Endothelial cell of umbilical vein (primary cell): ENCODE measurements at regions not wholly inside any gene's neighbourhood (a gene's known extent, or its start where the extent isn't known, plus 50 kb on each side); places are given as distances from the start of the nearest gene placed in this dataset.

Experiments used
- BruUV-seq: library from RNA; stranded (reverse); fragments of 400-500 nt; replicated peaks from 2 replicates; lab custom pipeline; 2021; lab: Mats Ljungman, UMichigan
- CTCF ChIA-PET: fragments of 300-600, 350-600 bp; sonication (Branson Sonifier 250); formaldehyde crosslinking; loops from one replicate; lab custom pipeline; 2021; ENCODE audit warnings: antibody characterized with exemption, inconsistent platforms; lab: Charles Lee
- POLR2A ChIA-PET: fragments of 300-600, 350-600 bp; sonication (Branson Sonifier 250); formaldehyde crosslinking; loops from one replicate; lab custom pipeline; 2021; ENCODE audit warnings: antibody characterized with exemption, inconsistent platforms; lab: Charles Lee
- DNase-seq: peaks from one replicate; pipeline ENCODE4 v3.0.0-alpha.2; 2011; ENCODE audit warnings: low read depth, low spot score
- FAIRE-seq: peaks from 2 replicates; lab custom pipeline; 2011; peaks lifted over from hg19 to GRCh38; lab: Jason Lieb, UNC
- H2AFZ ChIP-seq: 2 replicates; pipeline ENCODE4 v1.6.0; 2012; ENCODE audit warnings: low read depth, low read length, control low read depth, inconsistent platforms
- H3K27ac ChIP-seq: 2 replicates; pipeline ENCODE4 v1.5.1; 2011; ENCODE audit warnings: low read depth, mild to moderate bottlenecking, control low read depth, low read length, moderate library complexity; ENCODE audit not compliant: insufficient read depth
- H3K27me3 ChIP-seq, 2 experiments: 2 replicates each; pipeline versions ENCODE4 v1.6.0 to v1.6.1; 2011; ENCODE audit warnings: low read length in 2 of 2, mixed read lengths in 1 of 2; ENCODE audit not compliant: control insufficient read depth in 2 of 2, insufficient read depth in 2 of 2
- H3K36me3 ChIP-seq, 2 experiments: 2 replicates in 1 of 2; 3 replicates in 1 of 2; pipeline ENCODE4 v1.5.1; 2011; ENCODE audit warnings: low read length in 2 of 2, mild to moderate bottlenecking in 1 of 2, moderate library complexity in 1 of 2; ENCODE audit not compliant: control insufficient read depth in 2 of 2, insufficient read depth in 2 of 2; ENCODE audit errors: extremely low read depth in 1 of 2
- H3K4me1 ChIP-seq: 3 replicates; pipeline ENCODE4 v1.5.1; 2011; ENCODE audit warnings: mild to moderate bottlenecking, low read length; ENCODE audit not compliant: control insufficient read depth, insufficient read depth; ENCODE audit errors: extremely low read depth
- H3K4me2 ChIP-seq: 2 replicates; pipeline ENCODE4 v1.6.1; 2011; ENCODE audit warnings: low read length, control low read depth, mixed read lengths; ENCODE audit not compliant: insufficient read depth
- H3K4me3 ChIP-seq, 3 experiments: fragments of 200-600 bp in 1 of 3; sonication (generic), shearing (Covaris generic) in 1 of 3; replicated peaks in 1 of 3; 2 replicates each; pipeline ENCODE4 v1.5.1; 2011 to 2016; ENCODE audit warnings: control low read depth in 3 of 3, low read length in 3 of 3, mild to moderate bottlenecking in 2 of 3, inconsistent platforms in 1 of 3, low read depth in 1 of 3, moderate library complexity in 1 of 3; ENCODE audit not compliant: insufficient read depth in 1 of 3
- H3K79me2 ChIP-seq: 2 replicates; pipeline ENCODE4 v1.6.0; 2012; ENCODE audit warnings: low read length, inconsistent platforms; ENCODE audit not compliant: control insufficient read depth, insufficient read depth
- H3K9ac ChIP-seq: replicated peaks from 2 replicates; pipeline ENCODE3; 2011; ENCODE audit warnings: low read length, control low read depth; ENCODE audit not compliant: insufficient read depth; ENCODE audit errors: extremely low read depth
- H3K9me1 ChIP-seq: replicated peaks from 3 replicates; pipeline ENCODE4 v1.6.0; 2011; ENCODE audit warnings: mild to moderate bottlenecking, low read length; ENCODE audit not compliant: control insufficient read depth, insufficient read depth; ENCODE audit errors: extremely low read depth
- H3K9me3 ChIP-seq: replicated peaks from 2 replicates; pipeline ENCODE4 v1.5.1; 2012; ENCODE audit warnings: low read length, inconsistent platforms; ENCODE audit not compliant: control insufficient read depth, insufficient read depth
- H4K20me1 ChIP-seq: replicated peaks from 2 replicates; pipeline ENCODE3; 2011; ENCODE audit warnings: mild to moderate bottlenecking, low read length; ENCODE audit not compliant: control insufficient read depth, insufficient read depth; ENCODE audit errors: extremely low read depth
- CTCF ChIP-seq, 2 donors: IDR thresholded peaks; 1 replicate in 1 of 2; 2 replicates in 1 of 2; pipeline ENCODE4 v1.5.1; 2011; ENCODE audit warnings: low read length in 2 of 2, mild to moderate bottlenecking in 2 of 2, moderate library complexity in 2 of 2, control low read depth in 1 of 2, inconsistent platforms in 1 of 2, low read depth in 1 of 2; ENCODE audit not compliant: insufficient read depth in 1 of 2; ENCODE audit errors: extremely low read depth in 1 of 2
- EZH2 ChIP-seq: IDR thresholded peaks from 2 replicates; pipeline ENCODE4 v1.6.1; 2012; ENCODE audit warnings: borderline replicate concordance, low read depth, mild to moderate bottlenecking, moderate library complexity, low read length, inconsistent platforms; ENCODE audit not compliant: severe bottlenecking
- FOS ChIP-seq: IDR thresholded peaks from 2 replicates; pipeline ENCODE4 v1.6.1; 2011; ENCODE audit warnings: mild to moderate bottlenecking, low read length, moderate library complexity, borderline replicate concordance; ENCODE audit not compliant: insufficient read depth
- GATA2 ChIP-seq: IDR thresholded peaks from 2 replicates; pipeline ENCODE4 v1.7.0; 2011; ENCODE audit warnings: low read depth, mild to moderate bottlenecking, moderate library complexity, mixed read lengths, low read length; ENCODE audit not compliant: insufficient read length, insufficient read depth
- JUN ChIP-seq: IDR thresholded peaks from 2 replicates; pipeline ENCODE4 v1.6.1; 2011; ENCODE audit warnings: borderline replicate concordance, low read depth; ENCODE audit not compliant: insufficient read length, insufficient read depth
- MAX ChIP-seq: IDR thresholded peaks from 2 replicates; pipeline ENCODE4 v1.6.1; 2011; ENCODE audit not compliant: insufficient read depth, insufficient read length
- MYC ChIP-seq: IDR thresholded peaks from one replicate; pipeline ENCODE4 v1.6.1; 2011; ENCODE audit warnings: mild to moderate bottlenecking, low read depth, low read length
- POLR2A ChIP-seq: IDR thresholded peaks from 2 replicates; pipeline ENCODE4 v1.6.1; 2012; ENCODE audit warnings: low read depth, mild to moderate bottlenecking, control low read depth, low read length
- POLR2AphosphoS5 ChIP-seq: IDR thresholded peaks from 2 replicates; pipeline ENCODE4 v1.6.1; 2012; ENCODE audit warnings: low read depth, mild to moderate bottlenecking, control low read depth, low read length, moderate library complexity; ENCODE audit not compliant: insufficient read depth
- dilution Hi-C: fragments of 300-500 bp; cut with MboI; formaldehyde crosslinking; loops from one replicate; pipeline ENCODE4 v1.15.0; 2019; ENCODE audit warnings: low sequenced_read_pairs; ENCODE audit not compliant: extremely low pct_ligation_motif_present
- intact Hi-C: fragments of 100-400 bp; cut with micrococcal nuclease; formaldehyde crosslinking; loops from one replicate; pipeline ENCODE4 v1.10.0; 2022

DNA sequence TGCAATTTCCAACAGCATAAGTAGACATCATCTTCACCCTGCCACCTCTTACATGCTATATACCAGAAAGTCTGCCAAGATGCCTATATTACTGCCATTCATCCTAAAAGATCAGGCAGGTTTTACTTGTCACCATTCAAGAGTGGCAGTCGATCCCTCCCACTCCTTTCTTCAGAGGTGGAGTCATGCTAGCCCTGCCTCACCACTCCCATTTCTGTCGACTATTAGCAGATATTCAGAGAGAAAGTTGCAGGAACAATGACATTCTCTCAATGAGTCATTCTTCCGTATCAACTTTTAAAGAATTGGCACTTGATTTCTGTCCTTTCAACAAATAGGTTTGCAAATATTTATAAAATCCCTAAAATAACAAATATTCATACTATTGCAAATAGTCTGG is 1060.1 kb downstream of the ADGRL3 start:
- dilution Hi-C loops: no loop called here
- FAIRE-seq: no peak

More for the DNA sequence above, 1060.1 kb downstream of the ADGRL3 start:
- BruUV-seq: no TSS peak
- Histone ChIP-seq H3K4me3 (no peak overlapping the region), H3K27ac (no peak overlapping the region), H3K4me1 (no peaks in the 10 kb centered on the region), H2AFZ (no peak overlapping the region), H3K27me3 (no peaks in the 10 kb centered on the region), H4K20me1 (no peaks in the 10 kb centered on the region), H3K9ac (no peak overlapping the region), H3K4me2 (no peak overlapping the region), H3K9me1 (no peaks in the 10 kb centered on the region), H3K36me3 (no peaks in the 10 kb centered on the region), H3K79me2 (no peaks in the 10 kb centered on the region), H3K9me3 (peaks cover 6% of the 10 kb centered on the region)
- no peak for DNase-seq
- CTCF ChIA-PET: no interaction called here
- TF ChIP-seq FOS (no peak), POLR2A (no peak), GATA2 (no peak), EZH2 (no peak), CTCF (IDR thresholded peaks at IDR 0.05; ENCODE audit: extremely low read depth in 1 of 2, insufficient read depth in 1 of 2, low read depth in 1 of 2, low read length in 2 of 2) (no peak), JUN (no peak), MAX (no peak), MYC (no peak), POLR2AphosphoS5 (no peak)
- POLR2A ChIA-PET: no interaction called here
- intact Hi-C loops: no loop called here
